Natural killer cell (primary cell): ENCODE measurements at regions not wholly inside any gene's neighbourhood (a gene's known extent, or its start where the extent isn't known, plus 50 kb on each side); places are given as distances from the start of the nearest gene placed in this dataset.

Source experiments
- ATAC-seq, 3 donors: fragments of 150-1000 bp in 2 of 3; fragments of 200-7000 bp in 1 of 3; cut with Tn5 transposase; 1 replicate in 1 of 3; 2 replicates in 2 of 3; pipeline ENCODE4 v1.10.0; 2021; ENCODE audit warnings: mild to moderate bottlenecking in 2 of 3, moderate library complexity in 2 of 3
- DNase-seq, 2 donors: peaks; one replicate each; pipeline versions ENCODE4 v3.0.0 to v3.0.0-alpha.2; 2013 to 2021; ENCODE audit warnings: mixed read lengths in 1 of 2
- H3K27ac ChIP-seq: one replicate; pipeline ENCODE4 v1.5.1; 2013; ENCODE audit warnings: mild to moderate bottlenecking, low read length
- H3K27me3 ChIP-seq: one replicate; pipeline ENCODE4 v1.6.1; 2013; ENCODE audit warnings: low read length; ENCODE audit not compliant: control insufficient read depth, insufficient read depth
- H3K36me3 ChIP-seq: one replicate; pipeline ENCODE4 v1.6.1; 2013; ENCODE audit warnings: low read length; ENCODE audit not compliant: control insufficient read depth, insufficient read depth
- H3K4me1 ChIP-seq: one replicate; pipeline ENCODE4 v1.6.1; 2013; ENCODE audit warnings: low read length; ENCODE audit not compliant: control insufficient read depth, insufficient read depth
- H3K4me3 ChIP-seq: one replicate; pipeline ENCODE4 v1.5.1; 2013; ENCODE audit warnings: low read length
- H3K9me3 ChIP-seq: one replicate; pipeline ENCODE4 v1.6.1; 2013; ENCODE audit warnings: low read length; ENCODE audit not compliant: control insufficient read depth, insufficient read depth
- H3K27ac Mint-ChIP-seq, 2 donors: one replicate each; pipeline ENCODE4 v1.8.0; 2022; ENCODE audit warnings: mild to moderate bottlenecking in 2 of 2, mixed read lengths in 2 of 2, moderate library complexity in 1 of 2
- H3K27me3 Mint-ChIP-seq, 2 donors: one replicate each; pipeline ENCODE4 v1.8.0; 2022; ENCODE audit warnings: low read depth in 2 of 2, mixed read lengths in 2 of 2
- H3K36me3 Mint-ChIP-seq: one replicate; pipeline ENCODE4 v1.8.0; 2022; ENCODE audit warnings: mixed read lengths
- H3K4me1 Mint-ChIP-seq, 2 donors: one replicate each; pipeline ENCODE4 v1.8.0; 2022; ENCODE audit warnings: mixed read lengths in 2 of 2
- H3K4me3 Mint-ChIP-seq: one replicate; pipeline ENCODE4 v1.8.0; 2022; ENCODE audit warnings: mild to moderate bottlenecking, moderate library complexity, mixed read lengths
- H3K9me3 Mint-ChIP-seq, 2 donors: one replicate each; pipeline ENCODE4 v1.8.0; 2022; ENCODE audit warnings: mixed read lengths in 2 of 2
- WGBS: methylation state at CpG from one replicate; pipeline ENCODE4 v1.1.7; 2013; ENCODE audit warnings: missing lambda C conversion rate; ENCODE audit not compliant: insufficient coverage; 5-methylcytosine and 5-hydroxymethylcytosine counted together
- intact Hi-C: fragments of 100-400 bp; cut with micrococcal nuclease; formaldehyde crosslinking; loops from one replicate; pipeline ENCODE4 v1.14.2; 2022
- TF ChIP-seq, protein P1 (sequence below): fragments of 200-600 bp; IDR thresholded peaks from one replicate; pipeline ENCODE4 v1.8.0; 2022; ENCODE audit warnings: antibody characterized with exemption

- no peak overlapping the region for H3K4me3 ChIP-seq
- intact Hi-C loops: no loop called here
- H3K9me3 Mint-ChIP-seq: peaks cover 0 to 3% of the 10 kb centered on the region in 2 donors
Measured at GRCh38 chr18:70523792-70524182, 234.9 kb downstream of the SOCS6 start.

DNA sequence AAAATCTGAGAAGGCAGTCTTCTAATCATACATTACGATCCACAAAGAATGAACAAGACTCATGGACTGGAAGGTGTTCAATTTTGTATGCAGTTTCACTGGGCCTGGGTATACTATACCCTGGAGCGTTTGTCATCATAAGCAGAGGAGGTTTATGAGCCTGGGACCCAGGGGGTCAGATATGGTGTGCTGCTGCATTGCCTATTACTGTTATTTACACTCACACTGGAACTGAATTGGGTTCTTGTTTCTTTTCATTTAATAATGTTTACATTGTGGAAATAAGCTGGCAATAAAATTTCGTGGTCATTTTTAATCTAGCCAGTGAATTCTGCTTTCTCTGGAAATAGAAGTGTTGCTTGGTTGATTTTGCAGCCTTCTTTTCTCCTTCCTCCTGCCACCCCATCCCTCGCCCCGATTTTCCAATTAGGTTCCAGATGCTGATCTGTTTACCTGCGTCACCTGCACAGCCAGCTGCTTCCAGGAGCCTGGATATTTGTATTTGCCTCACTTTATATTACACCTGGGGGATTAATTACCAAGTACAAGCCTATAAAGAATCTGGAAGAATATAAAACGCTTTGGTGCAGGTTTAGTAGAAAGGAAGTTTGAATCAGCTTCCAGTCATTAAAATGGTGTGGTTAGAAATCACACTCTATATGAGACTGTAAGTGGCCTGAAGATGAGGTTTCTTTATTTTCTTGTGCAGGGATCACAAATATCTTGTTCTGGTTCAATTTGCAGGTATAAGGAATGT, 234.4 kb downstream of the SOCS6 start:
- no peaks in the 10 kb centered on the region for H3K4me1 ChIP-seq
- no peaks in the 10 kb centered on the region for H3K9me3 ChIP-seq
- no peaks in the 10 kb centered on the region for H3K27me3 ChIP-seq
- Mint-ChIP-seq H3K27me3 (no peaks in the 10 kb centered on the region), H3K9me3 (peaks cover 0 to 3% of the 10 kb centered on the region in 2 donors), H3K4me1 (no peaks in the 10 kb centered on the region), H3K4me3 (no peak overlapping the region), H3K27ac (no peak overlapping the region), H3K36me3 (no peaks in the 10 kb centered on the region)
- no peaks in the 10 kb centered on the region for H3K36me3 ChIP-seq
- DNase-seq (no peak), ATAC-seq (no peak)
- H3K4me3 ChIP-seq: no peak overlapping the region
- intact Hi-C loops: no loop called here
- TF ChIP-seq, protein P1, sequence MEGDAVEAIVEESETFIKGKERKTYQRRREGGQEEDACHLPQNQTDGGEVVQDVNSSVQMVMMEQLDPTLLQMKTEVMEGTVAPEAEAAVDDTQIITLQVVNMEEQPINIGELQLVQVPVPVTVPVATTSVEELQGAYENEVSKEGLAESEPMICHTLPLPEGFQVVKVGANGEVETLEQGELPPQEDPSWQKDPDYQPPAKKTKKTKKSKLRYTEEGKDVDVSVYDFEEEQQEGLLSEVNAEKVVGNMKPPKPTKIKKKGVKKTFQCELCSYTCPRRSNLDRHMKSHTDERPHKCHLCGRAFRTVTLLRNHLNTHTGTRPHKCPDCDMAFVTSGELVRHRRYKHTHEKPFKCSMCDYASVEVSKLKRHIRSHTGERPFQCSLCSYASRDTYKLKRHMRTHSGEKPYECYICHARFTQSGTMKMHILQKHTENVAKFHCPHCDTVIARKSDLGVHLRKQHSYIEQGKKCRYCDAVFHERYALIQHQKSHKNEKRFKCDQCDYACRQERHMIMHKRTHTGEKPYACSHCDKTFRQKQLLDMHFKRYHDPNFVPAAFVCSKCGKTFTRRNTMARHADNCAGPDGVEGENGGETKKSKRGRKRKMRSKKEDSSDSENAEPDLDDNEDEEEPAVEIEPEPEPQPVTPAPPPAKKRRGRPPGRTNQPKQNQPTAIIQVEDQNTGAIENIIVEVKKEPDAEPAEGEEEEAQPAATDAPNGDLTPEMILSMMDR: no peak
- H3K27ac ChIP-seq: no peak overlapping the region
- WGBS: 74% methylated on average over 5 of the region's 7 CpGs

More at GRCh38 chr18:70523792-70524182, 234.9 kb downstream of the SOCS6 start:
- DNase-seq (no peak), ATAC-seq (no peak)
- TF ChIP-seq, protein P1: no peak
- Mint-ChIP-seq H3K36me3 (no peaks in the 10 kb centered on the region), H3K27ac (no peak overlapping the region), H3K4me1 (no peaks in the 10 kb centered on the region), H3K4me3 (no peak overlapping the region), H3K27me3 (no peaks in the 10 kb centered on the region)
- WGBS: 92% methylated on average over 1 of the region's 3 CpGs
- H3K4me1 ChIP-seq: no peaks in the 10 kb centered on the region
- H3K27me3 ChIP-seq: no peaks in the 10 kb centered on the region
- no peaks in the 10 kb centered on the region for H3K36me3 ChIP-seq
- H3K9me3 ChIP-seq: no peaks in the 10 kb centered on the region
- no peak overlapping the region for H3K27ac ChIP-seq

DNA sequence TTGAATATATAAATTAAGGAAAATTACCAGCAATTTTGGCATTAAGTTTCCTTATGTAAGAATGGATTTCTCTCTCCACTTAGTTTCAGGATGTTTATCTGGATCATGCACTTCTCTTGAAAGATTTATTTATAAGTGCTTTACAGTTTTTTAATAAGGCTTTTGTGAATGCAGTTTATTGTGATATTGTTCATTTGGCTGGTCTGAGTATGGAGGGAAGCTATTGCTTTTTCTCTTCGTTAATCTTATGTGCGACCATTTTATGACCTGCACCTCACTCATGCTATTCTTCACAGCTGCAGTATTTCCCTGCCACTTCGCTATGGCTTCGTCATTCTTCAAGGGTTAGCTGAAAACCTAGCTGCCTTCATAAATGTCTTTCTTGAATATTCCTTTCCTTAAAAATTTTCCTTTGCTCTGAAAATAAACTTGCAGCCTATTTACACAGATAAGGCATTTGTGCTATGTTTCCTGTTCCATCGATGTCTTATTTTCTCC, 233.4 kb downstream of the SOCS6 start:
- Histone ChIP-seq H3K4me3 (no peak overlapping the region), H3K27me3 (no peaks in the 10 kb centered on the region), H3K27ac (no peak overlapping the region), H3K9me3 (no peaks in the 10 kb centered on the region), H3K36me3 (no peaks in the 10 kb centered on the region), H3K4me1 (no peaks in the 10 kb centered on the region)
- WGBS: 90% methylated on average over 4 of the region's 5 CpGs
- DNase-seq (no peak), ATAC-seq (no peak)
- intact Hi-C loops: no loop called here
- H3K27me3 Mint-ChIP-seq: no peaks in the 10 kb centered on the region
- H3K27ac Mint-ChIP-seq: no peak overlapping the region
- H3K4me1 Mint-ChIP-seq: no peaks in the 10 kb centered on the region
- H3K36me3 Mint-ChIP-seq: no peaks in the 10 kb centered on the region
- TF ChIP-seq, protein P1: no peak
- H3K4me3 Mint-ChIP-seq: no peak overlapping the region
- H3K9me3 Mint-ChIP-seq: peaks cover 0 to 3% of the 10 kb centered on the region in 2 donors

- no CpG with 5 or more reads among the region's 1 CpG for WGBS
- no peak overlapping the region for H3K27ac Mint-ChIP-seq
- ATAC-seq: no peak
- intact Hi-C loops: no loop called here
- no peaks in the 10 kb centered on the region for H3K4me1 Mint-ChIP-seq
- Histone ChIP-seq H3K4me1 (no peaks in the 10 kb centered on the region), H3K36me3 (no peaks in the 10 kb centered on the region), H3K27ac (no peak overlapping the region), H3K4me3 (no peak overlapping the region), H3K9me3 (no peaks in the 10 kb centered on the region), H3K27me3 (no peaks in the 10 kb centered on the region)
- no peaks in the 10 kb centered on the region for H3K27me3 Mint-ChIP-seq
- H3K36me3 Mint-ChIP-seq: no peaks in the 10 kb centered on the region
- H3K4me3 Mint-ChIP-seq: no peak overlapping the region
- H3K9me3 Mint-ChIP-seq: no peaks in the 10 kb centered on the region
- DNase-seq: no peak
- TF ChIP-seq, protein P1: no peak
Measured at GRCh38 chr18:70520867-70521266, 232.0 kb downstream of the SOCS6 start.
